Body of pancreas (tissue), 4 donors: ENCODE measurements at regions not wholly inside any gene's neighbourhood (a gene's known extent, or its start where the extent isn't known, plus 50 kb on each side); places are given as distances from the start of the nearest gene placed in this dataset.

Experiments
- CTCF ChIP-seq, 7 experiments: fragments of 450-650 bp in 4 of 7; fragments of 200-600 bp in 3 of 7; sonication (generic) in 3 of 7; IDR thresholded peaks; one replicate each; pipeline ENCODE4 v1.5.1; 2016 to 2019; ENCODE audit warnings: antibody characterized with exemption in 7 of 7
- POLR2A ChIP-seq, 3 donors: fragments of 450-650 bp; IDR thresholded peaks; one replicate each; pipeline ENCODE4 v1.6.1; 2016; ENCODE audit warnings: antibody characterized with exemption in 3 of 3, mild to moderate bottlenecking in 2 of 3

GRCh38 chr1:80050085-80050484 is 1043.6 kb upstream of the ADGRL4 start:
- TF ChIP-seq CTCF (IDR thresholded peaks at IDR 0.05): no peak
- TF ChIP-seq POLR2A (IDR thresholded peaks at IDR 0.05): no peak
